NB4 (cell line): ENCODE measurements at regions not wholly inside any gene's neighbourhood (a gene's known extent, or its start where the extent isn't known, plus 50 kb on each side); places are given as distances from the start of the nearest gene placed in this dataset.

Experiments used
- MYC ChIP-seq: IDR thresholded peaks from 2 replicates; pipeline ENCODE4 v1.6.1; 2011; ENCODE audit warnings: low read depth, low read length
- POLR2A ChIP-seq: IDR thresholded peaks from 2 replicates; pipeline ENCODE4 v1.6.1; 2011; ENCODE audit warnings: mild to moderate bottlenecking; ENCODE audit not compliant: insufficient read length; ENCODE audit errors: extremely low read depth
- TF ChIP-seq, protein P1 (sequence below): IDR thresholded peaks from one replicate; pipeline ENCODE4 v1.5.1; 2012; ENCODE audit warnings: low read depth, low read length
- TF ChIP-seq, protein P2 (sequence below): IDR thresholded peaks from 2 replicates; pipeline ENCODE4 v1.6.1; 2011; ENCODE audit warnings: low read depth, low read length

DNA sequence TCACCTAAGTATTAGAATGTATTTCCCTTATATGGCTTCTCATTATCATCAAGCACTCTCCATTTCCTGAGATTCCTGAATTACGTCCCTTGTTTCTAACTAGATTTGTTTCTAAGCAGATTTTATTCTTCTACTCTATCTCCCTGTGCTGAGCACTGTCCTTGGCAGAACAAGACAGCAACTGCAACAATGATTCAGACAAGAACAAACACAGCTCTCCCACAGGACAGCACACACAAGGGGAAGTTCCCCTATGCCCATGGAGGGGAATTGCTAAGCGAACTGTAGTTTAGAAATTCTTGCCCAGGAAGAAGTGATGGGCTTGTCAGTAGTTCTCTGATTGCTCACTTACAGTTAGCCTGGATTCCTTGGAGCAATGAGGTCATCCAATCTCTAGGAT is 759.9 kb downstream of the DTWD2 start:
- TF ChIP-seq, protein P1, sequence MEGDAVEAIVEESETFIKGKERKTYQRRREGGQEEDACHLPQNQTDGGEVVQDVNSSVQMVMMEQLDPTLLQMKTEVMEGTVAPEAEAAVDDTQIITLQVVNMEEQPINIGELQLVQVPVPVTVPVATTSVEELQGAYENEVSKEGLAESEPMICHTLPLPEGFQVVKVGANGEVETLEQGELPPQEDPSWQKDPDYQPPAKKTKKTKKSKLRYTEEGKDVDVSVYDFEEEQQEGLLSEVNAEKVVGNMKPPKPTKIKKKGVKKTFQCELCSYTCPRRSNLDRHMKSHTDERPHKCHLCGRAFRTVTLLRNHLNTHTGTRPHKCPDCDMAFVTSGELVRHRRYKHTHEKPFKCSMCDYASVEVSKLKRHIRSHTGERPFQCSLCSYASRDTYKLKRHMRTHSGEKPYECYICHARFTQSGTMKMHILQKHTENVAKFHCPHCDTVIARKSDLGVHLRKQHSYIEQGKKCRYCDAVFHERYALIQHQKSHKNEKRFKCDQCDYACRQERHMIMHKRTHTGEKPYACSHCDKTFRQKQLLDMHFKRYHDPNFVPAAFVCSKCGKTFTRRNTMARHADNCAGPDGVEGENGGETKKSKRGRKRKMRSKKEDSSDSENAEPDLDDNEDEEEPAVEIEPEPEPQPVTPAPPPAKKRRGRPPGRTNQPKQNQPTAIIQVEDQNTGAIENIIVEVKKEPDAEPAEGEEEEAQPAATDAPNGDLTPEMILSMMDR, result no peak
- TF ChIP-seq, protein P2, sequence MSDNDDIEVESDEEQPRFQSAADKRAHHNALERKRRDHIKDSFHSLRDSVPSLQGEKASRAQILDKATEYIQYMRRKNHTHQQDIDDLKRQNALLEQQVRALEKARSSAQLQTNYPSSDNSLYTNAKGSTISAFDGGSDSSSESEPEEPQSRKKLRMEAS, result no peak
- TF ChIP-seq POLR2A, result no peak
- no peak for TF ChIP-seq MYC
